Activated CD8-positive, alpha-beta T cell treated with anti-CD3 and anti-CD28 coated beads, Interleukin-2, amount 10 ng/mL, durations not matched to agents 7 days and 5 days (primary cell): ENCODE measurements at regions not wholly inside any gene's neighbourhood (a gene's known extent, or its start where the extent isn't known, plus 50 kb on each side); places are given as distances from the start of the nearest gene placed in this dataset.

Source experiments
- ATAC-seq: fragments of 150-1000 bp; cut with Tn5 transposase; one replicate; pipeline ENCODE4 v1.10.0; 2021; ENCODE audit warnings: moderate library complexity
- CTCF ChIA-PET: fragments of 350-600 bp; sonication (Branson Sonifier 250); formaldehyde crosslinking; loops from one replicate; lab custom pipeline; 2021; ENCODE audit warnings: antibody characterized with exemption; lab: Charles Lee
- POLR2A ChIA-PET: fragments of 350-600 bp; sonication (Branson Sonifier 250); formaldehyde crosslinking; loops from one replicate; lab custom pipeline; 2021; ENCODE audit warnings: antibody characterized with exemption; lab: Charles Lee
- DNase-seq: peaks from one replicate; pipeline ENCODE4 v3.0.0-alpha.2; 2020
- H3K27ac Mint-ChIP-seq: one replicate; pipeline ENCODE4 v1.8.0; 2021; ENCODE audit warnings: mild to moderate bottlenecking, mixed read lengths
- H3K27me3 Mint-ChIP-seq: one replicate; pipeline ENCODE4 v1.8.0; 2021; ENCODE audit warnings: low read depth, mixed read lengths
- H3K36me3 Mint-ChIP-seq: one replicate; pipeline ENCODE4 v1.8.0; 2021; ENCODE audit warnings: low read depth, mixed read lengths
- H3K4me1 Mint-ChIP-seq: one replicate; pipeline ENCODE4 v1.8.0; 2021; ENCODE audit warnings: low read depth, mixed read lengths
- H3K4me3 Mint-ChIP-seq: one replicate; pipeline ENCODE4 v1.8.0; 2021; ENCODE audit warnings: mild to moderate bottlenecking, mixed read lengths
- H3K9me3 Mint-ChIP-seq: one replicate; pipeline ENCODE4 v1.8.0; 2022; ENCODE audit warnings: mixed read lengths; ENCODE audit not compliant: insufficient read depth

DNA sequence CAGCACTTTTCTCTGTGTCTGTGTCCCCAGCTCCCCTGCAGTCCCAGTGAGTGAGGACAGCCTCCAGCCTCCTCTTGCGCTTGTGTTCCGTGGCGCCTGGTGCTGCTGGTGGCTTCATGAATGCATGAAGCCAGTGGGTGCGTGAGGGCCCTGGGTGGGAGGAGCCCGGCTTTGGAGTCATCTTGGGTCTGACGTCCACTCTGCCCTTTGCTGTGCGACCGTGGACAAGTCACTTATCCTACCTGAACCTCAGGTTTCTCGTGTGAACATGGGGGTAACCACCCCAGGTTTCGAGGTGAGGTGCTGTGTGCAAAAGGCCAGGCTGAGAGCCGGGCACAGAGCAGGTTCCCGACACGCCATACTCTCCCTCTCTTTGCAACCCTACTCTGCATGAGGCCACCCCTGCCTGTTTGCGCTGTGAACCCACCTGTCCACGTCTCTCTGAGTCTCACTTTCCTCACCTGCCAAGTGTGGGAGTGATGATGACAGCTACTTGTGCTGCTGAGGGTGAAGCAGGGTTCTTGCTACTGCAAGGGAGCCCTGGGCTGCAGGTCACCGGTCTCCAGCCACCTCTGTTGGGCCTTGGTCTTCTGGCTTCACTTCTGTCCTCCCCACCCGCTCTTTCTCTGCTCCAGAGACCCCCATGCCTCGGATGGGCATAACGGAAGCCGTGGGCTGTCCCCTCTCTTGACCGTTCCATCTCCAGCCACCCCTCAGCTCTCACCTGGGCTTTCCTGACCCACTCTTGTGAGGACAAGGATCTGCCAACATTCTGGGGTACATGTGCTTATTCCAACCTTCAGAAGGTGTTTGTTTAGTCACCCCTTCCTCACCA lies 537.6 kb downstream of the TBC1D22A start:
- H3K27ac Mint-ChIP-seq = no peak overlapping the region
- no peaks in the 10 kb centered on the region for H3K36me3 Mint-ChIP-seq
- no peaks in the 10 kb centered on the region for H3K9me3 Mint-ChIP-seq
- CTCF ChIA-PET = no interaction called here
- H3K4me1 Mint-ChIP-seq = no peaks in the 10 kb centered on the region
- H3K4me3 Mint-ChIP-seq = no peak overlapping the region
- no peaks in the 10 kb centered on the region for H3K27me3 Mint-ChIP-seq
- POLR2A ChIA-PET = no interaction called here
- no peak for ATAC-seq
- no peak for DNase-seq

DNA sequence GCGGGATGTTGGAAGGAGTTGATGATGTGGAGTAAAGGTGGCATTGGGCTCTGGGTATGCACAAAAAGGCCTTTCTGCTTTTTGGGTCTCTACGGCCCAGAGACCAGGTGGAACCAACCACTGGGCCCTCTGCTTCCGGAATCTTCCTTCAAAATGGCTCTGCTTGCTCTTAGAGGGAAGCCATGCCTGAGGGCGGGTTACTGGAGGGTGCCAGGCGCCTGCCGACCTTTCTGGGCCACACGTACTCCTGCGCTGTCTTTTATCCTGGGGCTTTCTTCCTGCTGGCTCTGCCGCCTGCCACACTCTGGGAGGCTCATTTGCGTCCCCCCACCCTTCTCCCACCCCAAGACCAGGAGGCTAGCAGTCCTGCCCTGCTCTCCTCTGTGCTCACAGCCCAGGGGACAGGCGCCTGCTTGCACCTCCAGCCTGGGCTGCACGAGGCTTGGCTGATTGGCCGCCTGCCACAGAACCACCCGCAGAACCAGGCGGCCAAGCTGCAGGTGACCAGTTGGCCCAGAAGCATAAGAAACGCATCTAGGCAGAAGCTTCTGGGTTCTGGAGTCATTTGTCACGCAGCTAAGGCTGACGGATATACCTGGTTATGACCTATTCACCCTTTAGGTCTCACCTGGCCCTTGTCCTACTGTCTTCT lies 536.9 kb downstream of the TBC1D22A start:
- ATAC-seq = no peak
- Mint-ChIP-seq H3K27me3 (no peaks in the 10 kb centered on the region), H3K4me1 (no peaks in the 10 kb centered on the region), H3K4me3 (no peak overlapping the region), H3K36me3 (no peaks in the 10 kb centered on the region), H3K27ac (no peak overlapping the region), H3K9me3 (no peaks in the 10 kb centered on the region)
- ChIA-PET CTCF (no interaction called here), POLR2A (no interaction called here)
- no peak for DNase-seq

DNA sequence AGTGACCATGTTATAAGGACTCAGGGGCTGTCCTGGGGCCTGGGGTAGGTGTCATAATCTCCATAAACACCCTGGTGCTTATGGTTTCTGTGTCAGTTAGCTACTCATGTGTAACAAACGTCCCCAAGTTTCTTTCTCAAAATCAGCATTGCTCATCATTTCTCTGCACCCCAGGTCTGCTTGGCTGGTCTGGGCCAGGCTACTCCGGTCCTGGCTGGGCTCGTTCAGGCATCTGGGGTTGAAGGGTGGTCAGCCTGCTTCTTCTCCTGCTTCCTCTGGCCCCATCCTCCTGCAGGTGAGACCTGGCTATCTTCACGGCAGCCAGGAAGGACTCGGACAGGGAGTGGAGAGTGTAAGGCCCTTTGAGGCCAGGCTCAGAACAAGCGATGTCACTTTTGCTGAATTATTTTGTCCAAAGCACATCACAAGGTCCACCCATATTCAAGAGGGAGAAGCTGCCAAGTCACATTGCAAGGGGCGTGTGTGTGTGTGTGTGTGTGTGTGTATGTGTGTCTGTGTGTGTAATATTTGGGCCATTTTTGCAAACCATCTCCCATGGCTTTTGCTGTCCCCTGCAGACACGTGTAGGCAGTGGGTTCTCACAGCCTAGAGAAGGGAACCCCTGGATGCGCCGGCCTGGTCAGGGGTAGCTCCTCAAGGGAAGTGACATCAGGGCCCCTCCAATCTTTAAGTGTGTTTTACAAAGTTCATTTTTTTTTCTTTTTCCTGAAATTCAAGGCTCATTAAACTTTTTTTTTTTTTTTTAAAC lies 535.8 kb downstream of the TBC1D22A start:
- DNase-seq (no peak), ATAC-seq (no peak)
- ChIA-PET CTCF (no interaction called here), POLR2A (no interaction called here)
- Mint-ChIP-seq H3K9me3 (no peaks in the 10 kb centered on the region), H3K4me3 (no peak overlapping the region), H3K27me3 (no peaks in the 10 kb centered on the region), H3K27ac (no peak overlapping the region), H3K4me1 (no peaks in the 10 kb centered on the region), H3K36me3 (no peaks in the 10 kb centered on the region)

DNA sequence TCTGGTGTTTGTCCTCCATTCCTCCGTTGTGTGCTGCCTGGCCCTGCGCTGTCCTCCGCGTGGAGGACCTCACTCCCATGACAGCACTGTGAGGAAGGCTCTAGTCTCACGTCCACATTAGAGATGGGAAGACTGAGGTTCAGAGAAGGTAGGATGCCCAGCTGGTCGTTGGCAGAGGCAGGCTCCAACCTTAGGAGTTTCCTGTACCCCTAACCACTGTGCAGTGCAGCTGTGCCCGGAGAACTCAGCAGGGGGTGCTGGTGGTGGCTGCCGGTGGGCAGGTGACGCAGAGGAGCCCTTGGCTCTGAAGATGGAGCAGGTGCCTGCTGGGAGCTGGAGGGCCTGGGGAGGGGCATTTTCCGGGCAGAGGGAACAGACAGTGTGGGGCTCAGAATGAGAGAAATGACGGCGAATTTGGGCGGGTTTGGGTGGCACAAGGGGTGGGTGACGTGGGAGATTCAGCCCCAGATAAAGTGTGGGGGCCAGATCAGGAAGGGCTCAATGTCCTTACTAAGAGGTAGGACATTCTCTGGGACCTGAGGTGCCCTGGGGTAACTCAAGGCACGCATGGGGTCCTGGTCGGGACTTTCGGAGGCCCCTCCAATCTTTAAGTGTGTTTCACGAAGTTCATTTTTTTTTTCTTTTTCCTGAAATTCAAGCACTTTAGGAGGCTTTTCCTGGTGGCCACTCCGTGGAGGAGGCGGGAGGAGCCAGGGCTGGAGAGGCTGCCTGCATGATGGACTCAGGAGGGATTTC lies 535.0 kb downstream of the TBC1D22A start:
- H3K9me3 Mint-ChIP-seq = no peaks in the 10 kb centered on the region
- H3K4me3 Mint-ChIP-seq = no peak overlapping the region
- DNase-seq (no peak), ATAC-seq (no peak)
- H3K27ac Mint-ChIP-seq = no peak overlapping the region
- H3K36me3 Mint-ChIP-seq = no peaks in the 10 kb centered on the region
- POLR2A ChIA-PET = no interaction called here
- no peaks in the 10 kb centered on the region for H3K4me1 Mint-ChIP-seq
- CTCF ChIA-PET = no interaction called here
- H3K27me3 Mint-ChIP-seq = no peaks in the 10 kb centered on the region

DNA sequence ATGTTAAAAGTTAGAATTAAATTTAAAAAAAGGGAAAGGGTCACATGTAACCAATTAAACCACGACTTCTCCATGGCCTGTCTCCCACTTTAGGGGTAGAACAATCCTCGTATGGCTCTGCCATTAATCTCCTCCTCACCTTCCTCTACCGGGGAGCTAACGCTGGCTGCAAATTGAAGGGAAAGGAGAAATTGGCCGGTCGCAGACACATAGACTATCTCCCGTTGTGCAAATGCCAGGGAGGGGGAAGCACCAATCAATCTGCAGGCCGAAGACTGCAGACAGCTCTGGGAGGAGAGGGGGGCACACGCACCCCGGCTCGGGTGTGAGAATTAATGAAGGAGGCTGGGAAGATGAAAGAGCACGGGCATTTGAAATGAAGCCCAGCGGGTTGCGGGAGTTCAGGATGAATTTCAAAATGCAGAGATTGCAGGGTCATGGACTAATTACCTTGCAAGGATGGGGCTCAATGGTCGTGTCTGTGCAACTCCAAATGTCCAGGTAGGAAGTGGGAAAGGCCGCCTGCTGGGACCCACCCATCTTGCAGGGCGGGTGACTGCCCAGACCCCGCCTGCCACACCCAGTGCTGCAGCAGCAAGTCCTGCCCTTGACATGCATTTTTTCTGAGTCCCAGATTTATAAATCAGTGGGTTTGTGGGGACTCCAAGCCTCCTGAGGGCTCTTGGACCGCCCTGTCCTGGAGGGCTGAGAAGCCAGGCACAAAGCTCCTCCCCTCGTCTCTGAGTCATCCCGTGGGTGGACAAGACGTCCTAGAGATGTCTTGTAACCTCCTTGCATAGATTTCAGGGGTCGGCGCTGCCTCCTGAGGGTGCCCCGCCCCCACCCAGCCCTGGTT lies 534.2 kb downstream of the TBC1D22A start:
- H3K27me3 Mint-ChIP-seq = no peaks in the 10 kb centered on the region
- CTCF ChIA-PET = no interaction called here
- no peak overlapping the region for H3K4me3 Mint-ChIP-seq
- ATAC-seq (no peak), DNase-seq (no peak)
- no peaks in the 10 kb centered on the region for H3K4me1 Mint-ChIP-seq
- no peak overlapping the region for H3K27ac Mint-ChIP-seq
- POLR2A ChIA-PET = no interaction called here
- no peaks in the 10 kb centered on the region for H3K36me3 Mint-ChIP-seq
- H3K9me3 Mint-ChIP-seq = no peaks in the 10 kb centered on the region

DNA sequence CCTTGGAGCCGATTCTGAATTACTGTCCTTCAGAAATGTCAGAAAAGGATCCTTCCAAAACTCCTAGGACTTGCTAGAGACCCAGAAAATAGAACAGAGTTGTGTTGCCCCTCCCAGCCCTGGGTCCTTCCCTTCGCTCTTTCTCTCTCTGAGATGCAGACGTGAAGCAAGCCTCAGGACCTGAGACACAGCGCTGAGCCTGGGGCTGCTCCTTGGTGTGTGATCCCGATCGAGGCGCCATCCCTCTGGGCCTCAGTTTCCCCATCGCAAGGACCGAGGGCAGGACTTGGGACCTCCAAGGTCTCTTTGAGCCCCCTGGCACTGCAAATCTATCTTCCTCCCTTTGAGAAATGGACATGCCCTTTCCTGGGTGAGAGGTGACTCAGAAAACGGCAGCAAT lies 533.5 kb downstream of the TBC1D22A start:
- Mint-ChIP-seq H3K4me1 (no peaks in the 10 kb centered on the region), H3K27me3 (no peaks in the 10 kb centered on the region), H3K36me3 (no peaks in the 10 kb centered on the region), H3K4me3 (no peak overlapping the region), H3K9me3 (no peaks in the 10 kb centered on the region), H3K27ac (no peak overlapping the region)
- no peak for ATAC-seq
- ChIA-PET POLR2A (no interaction called here), CTCF (no interaction called here)
- DNase-seq = no peak

DNA sequence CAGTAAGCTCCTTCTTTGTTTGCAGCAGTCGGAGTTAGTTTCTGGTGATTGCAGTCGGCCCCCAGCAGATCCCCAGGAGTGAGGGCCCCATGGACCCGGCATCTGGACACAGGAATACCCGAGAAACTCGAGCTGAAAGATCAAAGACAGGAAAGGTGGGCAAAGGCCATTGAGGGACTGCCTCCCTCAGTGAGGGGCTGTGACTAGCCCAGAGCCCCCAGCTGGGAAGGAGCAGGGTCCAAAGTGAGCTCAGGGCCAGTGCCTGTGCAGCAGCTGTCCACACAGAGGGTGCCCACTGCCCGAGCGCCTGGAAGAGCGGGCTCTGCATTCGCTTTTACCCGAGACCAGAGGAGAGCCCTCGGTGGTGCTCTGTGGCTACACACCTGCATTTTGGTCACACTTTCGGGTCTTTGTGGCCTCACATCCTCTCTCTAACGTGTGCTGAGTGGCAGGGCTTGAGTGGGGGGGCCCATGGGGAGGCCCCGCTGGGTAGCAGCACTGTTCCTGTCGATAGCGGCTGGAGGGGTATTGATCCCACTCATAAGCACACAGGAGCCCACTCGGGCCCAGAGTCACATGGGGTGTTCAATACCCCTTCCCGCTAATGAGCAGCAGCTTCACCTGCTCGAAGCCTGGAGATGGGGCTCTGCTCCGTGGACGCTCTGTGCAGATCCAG lies 532.9 kb downstream of the TBC1D22A start:
- POLR2A ChIA-PET = no interaction called here
- H3K27me3 Mint-ChIP-seq = no peaks in the 10 kb centered on the region
- no peaks in the 10 kb centered on the region for H3K9me3 Mint-ChIP-seq
- H3K36me3 Mint-ChIP-seq = no peaks in the 10 kb centered on the region
- no peaks in the 10 kb centered on the region for H3K4me1 Mint-ChIP-seq
- H3K27ac Mint-ChIP-seq = no peak overlapping the region
- no peak overlapping the region for H3K4me3 Mint-ChIP-seq
- no peak for ATAC-seq
- CTCF ChIA-PET = no interaction called here
- DNase-seq = no peak

DNA sequence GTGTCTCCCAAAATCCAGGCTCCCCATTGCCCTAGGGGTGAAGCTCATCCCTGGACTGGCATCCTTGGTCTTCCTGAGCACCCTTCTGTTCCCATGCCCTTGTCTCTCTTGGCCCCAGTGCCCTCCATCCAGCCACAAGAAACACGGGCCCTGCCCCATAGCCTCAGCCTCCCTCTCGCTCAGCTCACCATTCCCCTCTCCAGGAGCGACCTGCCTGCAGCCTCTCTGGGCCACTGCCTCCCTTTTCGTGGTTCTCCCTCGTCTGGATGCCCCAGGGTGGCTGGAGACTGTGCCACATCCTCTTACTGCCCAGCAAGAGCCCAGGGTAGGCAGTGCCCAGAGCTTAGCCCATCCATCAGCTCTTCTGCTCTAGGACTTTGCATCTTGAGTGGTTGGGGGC lies 532.1 kb downstream of the TBC1D22A start:
- H3K9me3 Mint-ChIP-seq = no peaks in the 10 kb centered on the region

DNA sequence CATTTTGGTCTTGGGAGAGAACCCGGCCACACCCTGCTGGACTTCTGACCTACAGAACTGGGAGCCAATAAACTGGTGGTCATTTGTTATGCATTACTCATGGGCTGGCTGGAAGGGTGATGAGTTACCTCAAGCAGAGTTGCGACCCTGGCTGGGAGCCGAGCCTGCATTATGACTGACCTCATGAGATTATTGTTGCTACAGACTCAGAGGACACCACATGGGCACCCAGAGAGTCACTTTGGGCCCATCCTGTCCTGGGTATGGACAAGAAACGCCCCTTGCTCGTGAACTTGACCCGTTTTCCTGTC lies 531.7 kb downstream of the TBC1D22A start:
- H3K4me3 Mint-ChIP-seq = no peak overlapping the region
- no peaks in the 10 kb centered on the region for H3K4me1 Mint-ChIP-seq
- no peaks in the 10 kb centered on the region for H3K9me3 Mint-ChIP-seq
- ChIA-PET CTCF (no interaction called here), POLR2A (no interaction called here)
- H3K36me3 Mint-ChIP-seq = no peaks in the 10 kb centered on the region
- H3K27me3 Mint-ChIP-seq = no peaks in the 10 kb centered on the region
- no peak for ATAC-seq
- H3K27ac Mint-ChIP-seq = no peak overlapping the region
- no peak for DNase-seq

More for the DNA sequence above, 532.1 kb downstream of the TBC1D22A start:
- CTCF ChIA-PET = no interaction called here
- POLR2A ChIA-PET = no interaction called here
- no peak for DNase-seq
- Mint-ChIP-seq H3K27ac (no peak overlapping the region), H3K27me3 (no peaks in the 10 kb centered on the region), H3K4me3 (no peak overlapping the region), H3K36me3 (no peaks in the 10 kb centered on the region), H3K4me1 (no peaks in the 10 kb centered on the region)
- ATAC-seq = no peak

DNA sequence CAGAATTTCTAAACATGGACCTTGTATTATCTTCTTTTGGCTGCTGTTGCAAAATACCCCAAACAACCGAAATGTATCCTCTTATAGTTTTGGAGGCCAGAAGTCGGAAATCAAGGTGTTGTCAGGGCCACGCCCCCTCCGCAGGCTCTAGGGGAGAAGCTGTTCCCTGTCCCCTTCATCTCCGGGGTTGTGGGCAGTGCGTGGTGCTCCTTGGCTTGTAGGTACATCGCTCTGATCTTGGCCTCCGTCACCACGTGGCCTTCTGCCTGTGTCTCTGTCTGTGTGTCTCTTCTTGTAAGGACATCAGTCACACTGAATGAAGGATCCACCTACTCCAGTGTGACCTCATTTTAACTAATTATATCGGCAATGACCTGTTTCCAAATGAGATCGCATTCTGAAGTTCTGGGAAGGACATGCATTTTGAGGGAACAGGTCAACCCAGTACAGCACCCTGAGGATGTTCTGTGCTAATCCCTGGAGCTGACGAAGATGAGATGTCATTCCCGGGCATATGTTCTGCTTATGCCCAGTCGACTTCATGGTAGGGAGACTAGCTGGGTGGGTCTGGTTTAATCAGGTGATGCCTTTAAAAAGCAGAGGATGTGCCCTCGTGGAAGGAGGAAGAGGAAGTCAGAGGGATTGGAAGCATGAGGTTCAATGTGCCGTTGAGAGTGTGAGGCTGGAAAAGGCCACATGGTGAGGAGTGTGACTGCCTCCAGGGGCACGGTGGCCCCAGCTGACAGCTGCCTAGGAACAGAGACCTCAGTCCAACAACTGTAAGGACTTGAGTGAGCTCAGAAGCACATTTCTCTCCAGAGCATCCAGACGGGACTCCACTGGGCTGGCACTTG lies 531.1 kb downstream of the TBC1D22A start:
- Mint-ChIP-seq H3K27ac (no peak overlapping the region), H3K9me3 (no peaks in the 10 kb centered on the region), H3K4me1 (no peaks in the 10 kb centered on the region), H3K4me3 (no peak overlapping the region), H3K36me3 (no peaks in the 10 kb centered on the region), H3K27me3 (no peaks in the 10 kb centered on the region)
- DNase-seq (no peak), ATAC-seq (no peak)
- CTCF ChIA-PET = no interaction called here
- POLR2A ChIA-PET = no interaction called here
